Kidney glomerular epithelial cell (primary cell): ENCODE measurements at regions not wholly inside any gene's neighbourhood (a gene's known extent, or its start where the extent isn't known, plus 50 kb on each side); places are given as distances from the start of the nearest gene placed in this dataset.
A peak's percentile ranks its signal among the peaks of the same experiment; 100 is the strongest.

Experiments
- DNase-seq: peaks from one replicate; lab custom pipeline; 2025; lab: John Stamatoyannopoulos, UW

DNA sequence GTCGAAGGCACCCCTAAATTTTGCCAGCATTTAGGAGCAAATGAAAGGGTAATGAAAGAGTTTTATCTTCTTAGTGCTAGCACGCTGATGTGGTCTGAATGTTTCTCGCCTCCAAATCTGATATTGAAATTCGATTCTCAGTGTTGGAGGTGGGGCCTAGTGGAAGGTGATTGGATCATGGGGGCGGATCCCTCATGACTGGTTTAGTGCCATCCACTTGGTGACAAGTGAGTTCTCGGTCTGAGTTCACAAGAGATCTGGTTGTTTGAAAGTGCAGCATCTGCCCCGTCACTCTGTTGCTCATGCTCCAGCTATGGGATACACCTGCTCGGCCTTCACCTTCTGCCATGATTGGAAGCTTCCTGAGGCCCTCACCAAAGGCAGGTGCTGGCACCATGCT is 75.1 kb upstream of the ZBTB40 start:
- no peak for DNase-seq

GRCh38 chr1:22376976-22377375 is 74.7 kb upstream of the ZBTB40 start:
- DNase-seq, result no peak

- no peak for DNase-seq
These were observed 72.1 kb upstream of the ZBTB40 start for GRCh38 chr1:22379566-22379965.

DNA sequence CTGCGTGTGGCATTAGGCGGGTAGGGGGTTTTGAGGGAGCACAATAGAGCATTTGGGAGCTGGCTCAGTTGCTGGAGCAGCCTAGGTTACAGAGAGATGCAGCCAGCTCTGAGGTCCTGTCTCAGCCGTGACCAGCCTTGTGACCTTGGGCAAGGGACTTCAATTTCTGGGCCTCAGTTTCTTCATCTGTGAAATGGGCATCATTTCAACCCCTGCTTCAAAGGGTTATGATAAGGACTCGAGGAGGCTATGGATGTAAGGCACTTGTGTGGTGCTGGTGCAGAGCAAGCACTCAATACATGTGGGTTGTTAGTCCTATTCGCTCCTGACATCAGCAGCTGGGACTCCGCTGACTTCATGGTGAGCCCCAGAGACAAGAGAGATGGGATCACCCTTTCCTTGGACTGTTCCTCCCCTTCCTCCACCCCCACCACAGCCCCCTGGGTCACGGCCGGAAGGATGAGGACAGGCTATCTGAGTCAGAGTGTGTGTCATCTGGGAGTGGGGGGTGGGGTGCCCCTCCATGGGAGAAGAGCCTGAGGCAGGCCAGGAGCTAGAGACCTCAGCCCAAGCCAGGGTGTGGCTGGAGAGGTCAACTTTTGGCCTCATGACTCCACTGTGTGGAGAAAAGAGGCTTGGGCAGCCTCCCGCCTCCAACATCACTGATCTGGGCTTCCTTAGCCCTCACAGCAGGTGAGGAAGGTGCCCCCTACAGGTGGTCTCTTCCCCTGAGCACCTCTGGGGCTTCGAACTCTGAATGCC is 71.4 kb upstream of the ZBTB40 start:
- DNase-seq, result no peak

DNA sequence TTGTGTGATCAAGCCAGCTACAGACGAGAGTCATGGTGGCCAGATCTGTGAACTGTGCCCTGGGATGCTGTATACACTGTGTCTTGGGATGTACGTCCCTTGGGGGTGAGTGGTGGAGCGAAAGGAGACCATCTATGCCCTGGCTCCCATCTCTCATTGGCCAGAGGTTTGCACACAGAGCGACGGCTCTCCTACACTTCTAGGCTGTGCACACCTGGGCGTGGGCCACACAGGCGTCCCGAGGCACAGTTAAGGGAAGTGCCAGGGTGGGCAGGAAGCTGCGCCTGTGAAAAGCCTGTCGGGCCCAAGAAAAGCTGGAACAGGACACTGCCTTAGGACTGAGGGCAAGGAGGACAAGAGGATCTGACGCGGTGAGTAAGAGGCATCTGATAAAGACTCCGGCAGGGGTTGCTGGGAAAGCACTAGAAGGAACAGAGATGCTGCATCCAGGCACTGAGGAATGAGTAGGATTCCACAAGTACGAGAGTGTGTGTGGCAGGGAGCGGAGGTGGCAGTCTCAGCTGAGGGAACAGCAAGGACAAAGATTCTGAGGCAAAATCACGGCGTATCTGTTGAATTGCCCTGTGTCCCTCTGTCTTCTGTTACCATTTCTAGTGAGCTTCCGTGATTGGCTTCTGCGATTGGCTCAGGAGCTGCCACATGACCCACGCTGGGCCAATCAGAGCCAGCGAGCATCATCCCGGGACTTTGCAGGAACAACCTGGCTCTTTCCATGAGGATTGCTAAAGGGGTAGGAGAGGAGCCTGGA is 67.9 kb upstream of the ZBTB40 start:
- DNase-seq, result no peak

GRCh38 chr1:22385537-22385936 is 66.1 kb upstream of the ZBTB40 start:
- no peak for DNase-seq

DNA sequence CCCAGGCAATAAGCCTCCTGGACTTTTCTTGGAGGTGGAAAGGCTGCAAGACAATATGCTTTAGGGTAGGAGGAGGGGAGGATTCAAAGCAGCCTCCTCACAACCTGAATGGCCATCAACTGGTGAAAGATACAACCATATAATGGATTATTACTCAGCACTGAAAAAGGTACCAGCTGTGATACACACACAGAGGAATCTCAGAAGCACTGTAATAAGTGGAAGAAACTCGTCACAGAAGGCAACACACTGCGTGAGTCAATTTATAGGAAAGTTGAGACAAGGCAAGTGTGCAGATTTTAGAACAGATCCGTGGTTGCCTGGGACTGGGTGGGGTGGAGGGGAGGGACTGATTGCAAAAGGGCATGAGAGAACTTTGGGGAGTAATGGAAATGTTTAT is 64.9 kb upstream of the ZBTB40 start:
- no peak for DNase-seq

- DNase-seq, result peak; percentile 2
These were observed 63.6 kb upstream of the ZBTB40 start for GRCh38 chr1:22387919-22388580.

- DNase-seq, result no peak
These were observed 62.8 kb upstream of the ZBTB40 start for GRCh38 chr1:22388671-22389450.

GRCh38 chr1:22393587-22393986 is 58.1 kb upstream of the ZBTB40 start:
- no peak for DNase-seq

- DNase-seq, result no peak
These were observed 52.8 kb upstream of the ZBTB40 start for GRCh38 chr1:22398656-22399420.

DNA sequence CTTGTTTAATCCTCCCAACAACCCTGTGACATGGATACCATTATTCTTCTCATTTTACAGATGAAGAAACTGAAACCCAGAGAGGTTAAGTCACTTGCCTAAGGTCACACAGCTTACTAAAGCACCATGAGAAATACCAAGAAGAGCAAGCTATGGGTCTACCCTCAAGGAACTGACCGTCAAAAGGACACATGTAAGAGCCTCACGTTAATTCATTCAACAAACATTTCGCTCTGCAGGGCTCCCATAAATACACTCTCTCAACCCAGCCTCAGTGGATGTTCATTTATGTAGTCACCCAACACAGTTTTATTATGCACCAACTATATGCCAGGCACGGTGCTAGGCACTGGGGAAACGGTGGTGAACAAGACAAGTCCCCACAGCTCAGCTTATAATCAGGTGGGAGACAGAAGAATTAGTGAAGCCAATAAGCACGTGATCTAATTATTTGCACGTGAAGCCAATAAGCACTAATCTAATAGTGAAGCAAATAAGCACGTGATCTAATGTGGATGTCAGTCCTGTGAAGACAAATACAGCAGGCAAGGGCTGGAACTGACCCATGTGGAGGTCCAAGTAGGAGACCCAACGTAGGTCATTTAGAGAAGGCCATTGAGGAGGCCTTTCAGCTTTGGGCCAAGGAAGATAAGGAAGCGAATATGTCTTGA is 52.1 kb upstream of the ZBTB40 start:
- DNase-seq, result no peak
